Jurkat, Clone E6-1 (cell line): ENCODE measurements at regions not wholly inside any gene's neighbourhood (a gene's known extent, or its start where the extent isn't known, plus 50 kb on each side); places are given as distances from the start of the nearest gene placed in this dataset.

Source experiments
- DNase-seq: peaks from one replicate; pipeline ENCODE4 v3.0.0-alpha.2; 2011; ENCODE audit warnings: low read depth, low spot score
- H3K4me3 ChIP-seq: 2 replicates; pipeline ENCODE4 v1.5.1; 2011; ENCODE audit warnings: mild to moderate bottlenecking, low read length, control low read depth, moderate library complexity

DNA sequence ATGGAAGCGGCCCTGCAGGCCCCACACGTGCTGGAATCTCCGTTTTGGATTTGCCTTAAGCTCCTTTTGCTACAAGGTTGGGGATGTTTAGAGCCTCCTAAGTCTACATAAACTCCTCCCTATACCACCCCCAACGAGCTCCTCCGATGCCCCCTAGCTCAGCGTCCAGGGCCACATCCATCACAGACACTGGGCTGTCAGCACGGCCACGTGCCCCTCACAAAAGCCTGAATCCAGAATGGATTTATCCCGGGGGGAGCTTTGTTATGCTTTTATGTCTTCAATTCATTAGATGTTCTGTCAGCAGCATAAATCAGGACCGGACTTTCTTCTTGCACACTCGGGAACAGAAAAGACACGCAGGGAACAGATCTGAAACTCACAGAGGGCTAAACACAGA, 52.6 kb upstream of the CD82 start:
- no peak for DNase-seq
- H3K4me3 ChIP-seq, result no peak overlapping the region

DNA sequence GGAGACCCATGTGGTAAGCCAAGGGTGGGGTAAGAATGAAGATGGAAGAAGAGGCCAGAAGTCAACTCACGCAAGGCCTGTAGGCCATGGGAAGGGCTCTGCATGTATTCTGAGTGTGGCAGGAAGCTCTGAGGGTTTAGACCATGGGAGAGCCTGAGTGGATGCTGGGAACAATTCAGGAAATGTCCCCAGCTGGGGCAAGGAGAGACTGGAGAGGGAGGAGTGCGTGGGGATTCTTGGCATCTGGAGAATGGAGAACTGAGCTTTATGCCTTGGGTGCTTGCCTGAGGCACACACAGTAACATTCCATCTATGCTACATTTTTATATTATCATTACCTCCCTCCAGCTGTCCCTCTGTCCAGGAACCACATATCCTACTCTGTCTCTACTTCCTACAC, 50.4 kb upstream of the CD82 start:
- no peak for DNase-seq
- H3K4me3 ChIP-seq, result no peak overlapping the region
